Gastroesophageal sphincter (tissue), 4 donors: ENCODE measurements at regions not wholly inside any gene's neighbourhood (a gene's known extent, or its start where the extent isn't known, plus 50 kb on each side); places are given as distances from the start of the nearest gene placed in this dataset.

Source experiments
- ATAC-seq: fragments of 150-250 bp; one replicate; pipeline ENCODE4 v1.9.1; 2016; ENCODE audit warnings: mild to moderate bottlenecking, moderate library complexity
- H3K27ac ChIP-seq, 4 donors: fragments of 200-600 bp; sonication (generic) in 3 of 4; 1 replicate in 3 of 4; 2 replicates in 1 of 4; pipeline ENCODE4 v1.5.1; 2016 to 2019
- H3K27me3 ChIP-seq: fragments of 200-600 bp; sonication (generic); one replicate; pipeline ENCODE4 v1.5.1; 2019
- H3K36me3 ChIP-seq, 2 donors: fragments of 200-600 bp; sonication (generic); one replicate each; pipeline ENCODE4 v1.5.1; 2019; ENCODE audit warnings: control low read depth in 1 of 2
- H3K4me1 ChIP-seq, 3 donors: fragments of 200-600 bp; sonication (generic); 1 replicate in 2 of 3; 2 replicates in 1 of 3; pipeline ENCODE4 v1.5.1; 2016 to 2019; ENCODE audit warnings: control low read depth in 2 of 3
- H3K4me3 ChIP-seq, 2 donors: fragments of 200-600 bp; sonication (generic); one replicate each; pipeline ENCODE4 v1.5.1; 2019; ENCODE audit warnings: mild to moderate bottlenecking in 1 of 2, moderate library complexity in 1 of 2
- H3K9me3 ChIP-seq, 3 donors: fragments of 200-600 bp; sonication (generic); one replicate each; pipeline ENCODE4 v1.5.1; 2017 to 2019; ENCODE audit warnings: control low read depth in 2 of 3
- CTCF ChIP-seq, 4 experiments: fragments of 200-600 bp in 2 of 4; fragments of 450-650 bp in 2 of 4; sonication (generic) in 1 of 4; IDR thresholded peaks; one replicate each; pipeline ENCODE4 v1.5.1; 2017 to 2019; ENCODE audit warnings: antibody characterized with exemption in 4 of 4, mild to moderate bottlenecking in 2 of 4, moderate library complexity in 2 of 4
- EP300 ChIP-seq: sonication (generic); formaldehyde crosslinking; IDR thresholded peaks from one replicate; pipeline ENCODE4 v1.6.1; 2017; ENCODE audit warnings: antibody characterized with exemption, mild to moderate bottlenecking
- POLR2A ChIP-seq, 2 donors: fragments of 450-650 bp; IDR thresholded peaks; one replicate each; pipeline ENCODE4 v1.6.1; 2017; ENCODE audit warnings: antibody characterized with exemption in 2 of 2, mild to moderate bottlenecking in 2 of 2, moderate library complexity in 1 of 2
- POLR2AphosphoS5 ChIP-seq: sonication (generic); formaldehyde crosslinking; IDR thresholded peaks from one replicate; pipeline ENCODE4 v1.6.1; 2017; ENCODE audit warnings: antibody characterized with exemption
- WGBS, 2 donors: methylation state at CpG; one replicate each; pipeline ENCODE4 v1.1.5; 2018; ENCODE audit warnings: low coverage in 1 of 2; 5-methylcytosine and 5-hydroxymethylcytosine counted together

- no peaks in the 10 kb centered on the region for H3K9me3 ChIP-seq
- H3K36me3 ChIP-seq = no peaks in the 10 kb centered on the region
- no peak overlapping the region for H3K27ac ChIP-seq
- WGBS, 2 donors = 61 to 64% methylated on average over 2 to 3 of the region's 3 CpGs
- H3K27me3 ChIP-seq = no peaks in the 10 kb centered on the region
- H3K4me3 ChIP-seq = no peak overlapping the region
- no peaks in the 10 kb centered on the region for H3K4me1 ChIP-seq
- no peak for ATAC-seq
- TF ChIP-seq CTCF (IDR thresholded peaks at IDR 0.05) = no peak
- TF ChIP-seq POLR2AphosphoS5 = no peak
- TF ChIP-seq POLR2A (IDR thresholded peaks at IDR 0.05) = no peak
- TF ChIP-seq EP300 = no peak
Observed at GRCh38 chr2:220890931-220891330, 681.2 kb downstream of the EPHA4 start.

- Histone ChIP-seq H3K36me3 (no peaks in the 10 kb centered on the region), H3K27ac (no peak overlapping the region), H3K4me3 (no peak overlapping the region), H3K27me3 (no peaks in the 10 kb centered on the region), H3K4me1 (no peaks in the 10 kb centered on the region), H3K9me3 (no peaks in the 10 kb centered on the region)
- no peak for TF ChIP-seq POLR2A (IDR thresholded peaks at IDR 0.05)
- no peak for TF ChIP-seq EP300
- no peak for ATAC-seq
- 33 to 80% methylated on average over 1 of the region's 1 CpG for WGBS, 2 donors
Observed at GRCh38 chr2:220891405-220891804, 680.7 kb downstream of the EPHA4 start.

GRCh38 chr2:220892018-220892634 lies 680.0 kb downstream of the EPHA4 start:
- Histone ChIP-seq H3K9me3 (no peaks in the 10 kb centered on the region), H3K4me1 (no peaks in the 10 kb centered on the region), H3K27ac (no peak overlapping the region), H3K36me3 (no peaks in the 10 kb centered on the region), H3K27me3 (no peaks in the 10 kb centered on the region), H3K4me3 (no peak overlapping the region)
- ATAC-seq = no peak
- WGBS, 2 donors = 92 to 93% methylated on average over 2 to 5 of the region's 5 CpGs
- TF ChIP-seq POLR2AphosphoS5 (no peak), EP300 (no peak), CTCF (IDR thresholded peaks at IDR 0.05) (no peak), POLR2A (IDR thresholded peaks at IDR 0.05) (no peak)

GRCh38 chr2:220893411-220893810 lies 678.7 kb downstream of the EPHA4 start:
- WGBS, 2 donors = 61 to 64% methylated on average over 2 of the region's 2 CpGs
- no peaks in the 10 kb centered on the region for H3K9me3 ChIP-seq
- no peak overlapping the region for H3K27ac ChIP-seq
- H3K4me1 ChIP-seq = no peaks in the 10 kb centered on the region
- TF ChIP-seq CTCF (IDR thresholded peaks at IDR 0.05) (no peak), EP300 (no peak), POLR2A (IDR thresholded peaks at IDR 0.05) (no peak)
- no peaks in the 10 kb centered on the region for H3K27me3 ChIP-seq
- H3K36me3 ChIP-seq = no peaks in the 10 kb centered on the region
- no peak for ATAC-seq
- H3K4me3 ChIP-seq = no peak overlapping the region

GRCh38 chr2:220894069-220894468 lies 678.0 kb downstream of the EPHA4 start:
- 36 to 47% methylated on average over 1 of the region's 1 CpG for WGBS, 2 donors
- no peak for ATAC-seq
- Histone ChIP-seq H3K4me3 (no peak overlapping the region), H3K4me1 (no peaks in the 10 kb centered on the region), H3K36me3 (no peaks in the 10 kb centered on the region), H3K9me3 (no peaks in the 10 kb centered on the region), H3K27me3 (no peaks in the 10 kb centered on the region), H3K27ac (no peak overlapping the region)
- no peak for TF ChIP-seq POLR2A (IDR thresholded peaks at IDR 0.05)
- TF ChIP-seq EP300 = no peak
- no peak for TF ChIP-seq POLR2AphosphoS5
- TF ChIP-seq CTCF (IDR thresholded peaks at IDR 0.05) = no peak
